Endothelial cell of umbilical vein (primary cell): ENCODE measurements at regions not wholly inside any gene's neighbourhood (a gene's known extent, or its start where the extent isn't known, plus 50 kb on each side); places are given as distances from the start of the nearest gene placed in this dataset.

Experiments used
- BruUV-seq: library from RNA; stranded (reverse); fragments of 400-500 nt; replicated peaks from 2 replicates; lab custom pipeline; 2021; lab: Mats Ljungman, UMichigan
- CTCF ChIA-PET: fragments of 300-600, 350-600 bp; sonication (Branson Sonifier 250); formaldehyde crosslinking; loops from one replicate; lab custom pipeline; 2021; ENCODE audit warnings: antibody characterized with exemption, inconsistent platforms; lab: Charles Lee
- POLR2A ChIA-PET: fragments of 300-600, 350-600 bp; sonication (Branson Sonifier 250); formaldehyde crosslinking; loops from one replicate; lab custom pipeline; 2021; ENCODE audit warnings: antibody characterized with exemption, inconsistent platforms; lab: Charles Lee
- DNase-seq: peaks from one replicate; pipeline ENCODE4 v3.0.0-alpha.2; 2011; ENCODE audit warnings: low read depth, low spot score
- FAIRE-seq: peaks from 2 replicates; lab custom pipeline; 2011; peaks lifted over from hg19 to GRCh38; lab: Jason Lieb, UNC
- H2AFZ ChIP-seq: 2 replicates; pipeline ENCODE4 v1.6.0; 2012; ENCODE audit warnings: low read depth, low read length, control low read depth, inconsistent platforms
- H3K27ac ChIP-seq: 2 replicates; pipeline ENCODE4 v1.5.1; 2011; ENCODE audit warnings: low read depth, mild to moderate bottlenecking, control low read depth, low read length, moderate library complexity; ENCODE audit not compliant: insufficient read depth
- H3K27me3 ChIP-seq, 2 experiments: 2 replicates each; pipeline versions ENCODE4 v1.6.0 to v1.6.1; 2011; ENCODE audit warnings: low read length in 2 of 2, mixed read lengths in 1 of 2; ENCODE audit not compliant: control insufficient read depth in 2 of 2, insufficient read depth in 2 of 2
- H3K36me3 ChIP-seq, 2 experiments: 2 replicates in 1 of 2; 3 replicates in 1 of 2; pipeline ENCODE4 v1.5.1; 2011; ENCODE audit warnings: low read length in 2 of 2, mild to moderate bottlenecking in 1 of 2, moderate library complexity in 1 of 2; ENCODE audit not compliant: control insufficient read depth in 2 of 2, insufficient read depth in 2 of 2; ENCODE audit errors: extremely low read depth in 1 of 2
- H3K4me1 ChIP-seq: 3 replicates; pipeline ENCODE4 v1.5.1; 2011; ENCODE audit warnings: mild to moderate bottlenecking, low read length; ENCODE audit not compliant: control insufficient read depth, insufficient read depth; ENCODE audit errors: extremely low read depth
- H3K4me2 ChIP-seq: 2 replicates; pipeline ENCODE4 v1.6.1; 2011; ENCODE audit warnings: low read length, control low read depth, mixed read lengths; ENCODE audit not compliant: insufficient read depth
- H3K4me3 ChIP-seq, 3 experiments: fragments of 200-600 bp in 1 of 3; sonication (generic), shearing (Covaris generic) in 1 of 3; replicated peaks in 1 of 3; 2 replicates each; pipeline ENCODE4 v1.5.1; 2011 to 2016; ENCODE audit warnings: control low read depth in 3 of 3, low read length in 3 of 3, mild to moderate bottlenecking in 2 of 3, inconsistent platforms in 1 of 3, low read depth in 1 of 3, moderate library complexity in 1 of 3; ENCODE audit not compliant: insufficient read depth in 1 of 3
- H3K79me2 ChIP-seq: 2 replicates; pipeline ENCODE4 v1.6.0; 2012; ENCODE audit warnings: low read length, inconsistent platforms; ENCODE audit not compliant: control insufficient read depth, insufficient read depth
- H3K9ac ChIP-seq: replicated peaks from 2 replicates; pipeline ENCODE3; 2011; ENCODE audit warnings: low read length, control low read depth; ENCODE audit not compliant: insufficient read depth; ENCODE audit errors: extremely low read depth
- H3K9me1 ChIP-seq: replicated peaks from 3 replicates; pipeline ENCODE4 v1.6.0; 2011; ENCODE audit warnings: mild to moderate bottlenecking, low read length; ENCODE audit not compliant: control insufficient read depth, insufficient read depth; ENCODE audit errors: extremely low read depth
- H3K9me3 ChIP-seq: replicated peaks from 2 replicates; pipeline ENCODE4 v1.5.1; 2012; ENCODE audit warnings: low read length, inconsistent platforms; ENCODE audit not compliant: control insufficient read depth, insufficient read depth
- H4K20me1 ChIP-seq: replicated peaks from 2 replicates; pipeline ENCODE3; 2011; ENCODE audit warnings: mild to moderate bottlenecking, low read length; ENCODE audit not compliant: control insufficient read depth, insufficient read depth; ENCODE audit errors: extremely low read depth
- CTCF ChIP-seq, 2 donors: IDR thresholded peaks; 1 replicate in 1 of 2; 2 replicates in 1 of 2; pipeline ENCODE4 v1.5.1; 2011; ENCODE audit warnings: low read length in 2 of 2, mild to moderate bottlenecking in 2 of 2, moderate library complexity in 2 of 2, control low read depth in 1 of 2, inconsistent platforms in 1 of 2, low read depth in 1 of 2; ENCODE audit not compliant: insufficient read depth in 1 of 2; ENCODE audit errors: extremely low read depth in 1 of 2
- EZH2 ChIP-seq: IDR thresholded peaks from 2 replicates; pipeline ENCODE4 v1.6.1; 2012; ENCODE audit warnings: borderline replicate concordance, low read depth, mild to moderate bottlenecking, moderate library complexity, low read length, inconsistent platforms; ENCODE audit not compliant: severe bottlenecking
- FOS ChIP-seq: IDR thresholded peaks from 2 replicates; pipeline ENCODE4 v1.6.1; 2011; ENCODE audit warnings: mild to moderate bottlenecking, low read length, moderate library complexity, borderline replicate concordance; ENCODE audit not compliant: insufficient read depth
- GATA2 ChIP-seq: IDR thresholded peaks from 2 replicates; pipeline ENCODE4 v1.7.0; 2011; ENCODE audit warnings: low read depth, mild to moderate bottlenecking, moderate library complexity, mixed read lengths, low read length; ENCODE audit not compliant: insufficient read length, insufficient read depth
- JUN ChIP-seq: IDR thresholded peaks from 2 replicates; pipeline ENCODE4 v1.6.1; 2011; ENCODE audit warnings: borderline replicate concordance, low read depth; ENCODE audit not compliant: insufficient read length, insufficient read depth
- MAX ChIP-seq: IDR thresholded peaks from 2 replicates; pipeline ENCODE4 v1.6.1; 2011; ENCODE audit not compliant: insufficient read depth, insufficient read length
- MYC ChIP-seq: IDR thresholded peaks from one replicate; pipeline ENCODE4 v1.6.1; 2011; ENCODE audit warnings: mild to moderate bottlenecking, low read depth, low read length
- POLR2A ChIP-seq: IDR thresholded peaks from 2 replicates; pipeline ENCODE4 v1.6.1; 2012; ENCODE audit warnings: low read depth, mild to moderate bottlenecking, control low read depth, low read length
- POLR2AphosphoS5 ChIP-seq: IDR thresholded peaks from 2 replicates; pipeline ENCODE4 v1.6.1; 2012; ENCODE audit warnings: low read depth, mild to moderate bottlenecking, control low read depth, low read length, moderate library complexity; ENCODE audit not compliant: insufficient read depth
- dilution Hi-C: fragments of 300-500 bp; cut with MboI; formaldehyde crosslinking; loops from one replicate; pipeline ENCODE4 v1.15.0; 2019; ENCODE audit warnings: low sequenced_read_pairs; ENCODE audit not compliant: extremely low pct_ligation_motif_present
- intact Hi-C: fragments of 100-400 bp; cut with micrococcal nuclease; formaldehyde crosslinking; loops from one replicate; pipeline ENCODE4 v1.10.0; 2022

DNA sequence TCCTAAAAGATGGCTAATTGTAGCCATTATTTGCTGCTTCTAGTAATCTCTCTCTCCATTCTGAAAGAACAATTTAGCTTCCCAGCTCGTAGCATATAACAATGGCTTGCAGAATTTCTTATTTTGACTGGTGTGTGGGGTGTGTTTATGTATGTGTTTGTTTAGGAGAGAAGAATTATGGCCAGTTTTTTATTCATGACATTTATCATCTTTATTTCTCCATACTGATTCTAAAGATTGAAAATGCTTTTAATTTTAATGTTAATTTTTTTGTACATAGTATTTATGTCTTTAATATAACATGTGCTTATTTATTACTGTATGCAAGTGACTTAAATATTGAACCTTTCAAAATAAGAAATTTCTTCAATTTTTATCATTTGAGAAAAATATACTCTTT is 115.8 kb upstream of the TMTC4 start:
- no peak for DNase-seq
- dilution Hi-C loops = no loop called here
- no peaks in the 10 kb centered on the region for H3K9me3 ChIP-seq
- ChIA-PET CTCF (no interaction called here), POLR2A (no interaction called here)
- no peaks in the 10 kb centered on the region for H3K79me2 ChIP-seq
- no peaks in the 10 kb centered on the region for H3K4me1 ChIP-seq
- no peaks in the 10 kb centered on the region for H4K20me1 ChIP-seq
- H3K36me3 ChIP-seq = no peaks in the 10 kb centered on the region
- H3K27me3 ChIP-seq = no peaks in the 10 kb centered on the region
- no peak for TF ChIP-seq GATA2
- no peaks in the 10 kb centered on the region for H3K9me1 ChIP-seq
- no peak for FAIRE-seq
- intact Hi-C loops = no loop called here
- H3K9ac ChIP-seq = no peak overlapping the region
- H3K4me2 ChIP-seq = no peak overlapping the region
- no peak overlapping the region for H3K4me3 ChIP-seq
- no TSS peak for BruUV-seq
- H2AFZ ChIP-seq = no peak overlapping the region
- no peak overlapping the region for H3K27ac ChIP-seq

GRCh38 chr13:100789968-100790367 is 115.4 kb upstream of the TMTC4 start:
- Histone ChIP-seq H3K4me2 (no peak overlapping the region), H3K9me3 (no peaks in the 10 kb centered on the region), H2AFZ (no peak overlapping the region), H4K20me1 (no peaks in the 10 kb centered on the region), H3K27ac (no peak overlapping the region), H3K4me1 (no peaks in the 10 kb centered on the region), H3K9me1 (no peaks in the 10 kb centered on the region), H3K4me3 (no peak overlapping the region), H3K79me2 (no peaks in the 10 kb centered on the region), H3K36me3 (no peaks in the 10 kb centered on the region), H3K27me3 (no peaks in the 10 kb centered on the region), H3K9ac (no peak overlapping the region)
- FAIRE-seq = no peak
- ChIA-PET POLR2A (no interaction called here), CTCF (no interaction called here)
- dilution Hi-C loops = no loop called here
- BruUV-seq = no TSS peak
- intact Hi-C loops = no loop called here
- no peak for DNase-seq
- TF ChIP-seq POLR2A (no peak), CTCF (IDR thresholded peaks at IDR 0.05; ENCODE audit: extremely low read depth in 1 of 2, insufficient read depth in 1 of 2, low read depth in 1 of 2, low read length in 2 of 2) (no peak), JUN (no peak), MYC (no peak), GATA2 (no peak), MAX (no peak), EZH2 (no peak), FOS (no peak), POLR2AphosphoS5 (no peak)
